Umbilical cord (tissue), 1 donor: ENCODE measurements at regions not wholly inside any gene's neighbourhood (a gene's known extent, or its start where the extent isn't known, plus 50 kb on each side); places are given as distances from the start of the nearest gene placed in this dataset.

ENCODE experiments used
- DNase-seq: peaks from one replicate; pipeline ENCODE4 v3.0.0-alpha.2; 2015; ENCODE audit warnings: low spot score

DNA sequence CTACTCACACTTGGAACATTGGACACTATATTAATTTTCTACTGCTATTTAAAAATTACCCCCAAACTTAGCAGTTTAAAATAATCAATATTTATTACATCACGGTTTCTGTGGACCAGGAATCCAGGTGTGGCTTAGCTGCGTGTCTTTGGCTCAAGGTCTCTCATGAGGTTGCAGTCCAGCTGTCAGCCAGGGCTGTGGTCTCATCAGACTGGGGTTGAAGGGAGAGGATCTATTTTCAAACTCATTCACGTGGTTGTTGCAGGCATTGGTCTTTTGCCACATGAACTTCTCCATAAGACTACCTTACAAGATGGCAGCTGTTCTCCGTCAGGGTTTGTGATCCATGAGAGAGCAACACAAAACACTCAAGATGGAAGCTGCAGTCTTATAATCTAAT is 343.0 kb downstream of the BCAT1 start:
- no peak for DNase-seq

DNA sequence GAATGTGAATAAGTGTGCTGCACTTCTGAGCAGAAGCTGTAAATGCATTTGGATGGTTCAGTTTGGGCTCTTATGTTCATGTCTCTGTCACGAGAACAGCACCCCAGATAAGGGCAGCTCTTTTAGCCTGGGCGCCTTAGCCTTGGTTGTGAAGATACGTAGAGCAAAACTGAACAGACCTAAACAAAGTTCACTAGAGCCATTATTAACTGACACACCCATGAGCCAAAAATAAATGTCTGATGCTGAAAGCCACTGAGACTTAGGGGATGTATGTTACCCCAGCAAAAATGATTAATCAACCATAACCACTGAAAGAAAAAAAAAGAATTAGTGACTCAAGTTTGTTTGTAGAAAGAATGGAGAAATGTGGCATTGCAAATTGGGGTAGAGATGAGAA is 343.4 kb downstream of the BCAT1 start:
- no peak for DNase-seq

GRCh38 chr12:24603371-24603770 is 345.5 kb downstream of the BCAT1 start:
- DNase-seq: no peak

DNA sequence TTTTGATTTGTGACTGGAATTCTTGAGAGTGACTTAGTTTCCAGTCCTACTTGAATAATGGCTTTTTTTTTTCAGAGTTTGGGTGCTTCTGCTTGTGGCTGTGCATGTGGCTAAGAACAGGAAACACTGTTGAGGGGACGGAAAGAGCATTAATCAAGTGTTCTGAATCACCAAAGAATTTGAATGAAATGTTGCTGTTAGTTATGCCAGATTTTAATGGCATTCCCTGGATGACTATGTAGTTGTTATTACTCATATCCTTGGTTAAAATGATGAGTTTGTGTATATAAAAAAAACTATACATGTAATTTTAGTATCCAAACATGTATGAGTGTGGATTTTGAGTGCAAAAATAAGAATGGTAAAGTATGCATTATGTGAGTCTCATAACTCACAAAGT is 347.9 kb downstream of the BCAT1 start:
- DNase-seq: peak; percentile 35

DNA sequence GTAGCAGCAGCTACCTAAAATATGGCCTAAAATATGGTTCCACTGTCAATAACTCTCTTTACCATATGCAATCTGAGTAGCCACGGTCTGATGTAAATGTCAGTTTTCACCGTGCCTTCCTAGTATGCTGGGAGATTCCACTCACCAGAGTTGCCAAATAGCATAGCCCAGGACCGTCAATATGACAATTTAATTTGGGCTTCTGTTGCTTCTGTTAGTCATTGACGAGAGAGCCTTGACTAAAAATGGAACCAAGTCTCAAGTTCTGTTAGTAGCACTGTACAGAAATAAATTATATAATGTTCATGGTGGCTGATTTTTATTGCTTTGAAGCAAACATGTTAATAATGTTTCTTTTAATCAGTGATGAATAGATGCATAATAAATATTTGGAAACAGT is 348.4 kb downstream of the BCAT1 start:
- DNase-seq: no peak

- DNase-seq: no peak
Measured at GRCh38 chr12:24599736-24600135, 349.2 kb downstream of the BCAT1 start.

GRCh38 chr12:24597580-24597979 is 351.3 kb downstream of the BCAT1 start:
- DNase-seq: no peak

- peak; percentile 34 for DNase-seq
Measured at GRCh38 chr12:24596768-24597388, 352.0 kb downstream of the BCAT1 start.

DNA sequence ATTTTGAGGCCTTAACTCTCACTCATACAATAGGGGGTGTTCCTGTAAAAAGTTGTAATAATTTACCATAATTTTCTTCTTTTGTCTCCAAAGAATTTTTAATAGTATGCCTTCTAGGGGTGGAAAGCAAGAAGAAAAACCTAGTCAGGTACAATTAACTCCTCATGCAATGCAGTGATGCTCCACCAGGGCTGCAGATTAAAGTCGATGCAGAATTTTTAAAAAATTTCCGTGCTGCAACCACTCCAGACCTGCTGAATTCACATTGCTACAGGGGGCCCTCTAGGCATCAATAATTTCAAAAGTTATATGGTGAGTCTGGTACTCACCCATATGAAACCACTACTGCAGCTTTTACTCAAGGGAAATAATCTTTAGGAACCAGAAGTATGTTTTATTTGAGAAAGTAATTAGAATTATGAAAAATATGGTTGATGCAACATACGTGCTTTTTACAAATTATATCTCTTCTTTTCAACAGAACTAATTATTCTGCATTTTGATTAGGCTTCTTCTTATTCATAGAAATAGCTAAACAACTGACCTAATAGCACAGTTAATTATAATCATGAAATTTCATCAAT is 353.2 kb downstream of the BCAT1 start:
- no peak for DNase-seq

DNA sequence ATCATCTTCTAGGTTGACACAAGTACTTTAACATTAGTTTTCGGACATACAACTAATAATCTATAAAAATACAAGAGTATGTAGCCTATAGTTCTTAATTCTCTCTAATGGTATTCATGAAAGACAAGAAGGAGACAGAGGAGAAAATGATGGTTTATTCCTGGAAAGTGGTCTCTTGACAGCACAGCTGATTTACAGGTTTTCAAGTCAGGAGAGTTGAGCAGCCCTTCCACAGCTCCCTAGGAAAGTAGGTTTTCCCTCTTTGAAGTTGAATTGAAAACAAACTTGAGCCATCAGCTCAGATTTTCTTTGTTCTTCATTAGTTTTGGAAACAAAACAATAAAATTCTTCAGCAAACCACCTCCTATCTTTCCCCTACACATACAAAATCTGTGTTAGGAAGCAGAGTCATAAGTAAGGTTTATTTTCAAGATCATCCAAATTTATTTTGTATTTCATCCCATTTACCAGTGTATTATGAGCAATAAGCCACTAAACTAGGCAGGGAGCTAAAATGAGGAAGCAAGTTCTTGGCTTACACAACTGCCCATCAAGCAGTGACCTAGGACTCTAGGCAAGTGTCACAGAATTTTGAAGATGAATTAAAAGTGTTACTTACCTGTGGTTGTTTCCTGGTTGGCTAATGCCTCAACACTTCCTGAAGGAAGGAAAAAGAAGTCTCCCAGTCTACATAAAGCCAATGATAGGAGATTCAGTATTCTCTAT is 357.0 kb downstream of the BCAT1 start:
- no peak for DNase-seq

- no peak for DNase-seq
Measured at GRCh38 chr12:24591079-24591626, 357.7 kb downstream of the BCAT1 start.

GRCh38 chr12:24586293-24586692 is 362.6 kb downstream of the BCAT1 start:
- DNase-seq: no peak

- DNase-seq: no peak
Measured at GRCh38 chr12:24584032-24584675, 364.7 kb downstream of the BCAT1 start.

- DNase-seq: no peak
Measured at GRCh38 chr12:24582954-24583601, 365.8 kb downstream of the BCAT1 start.

GRCh38 chr12:24574538-24574937 is 374.4 kb downstream of the BCAT1 start:
- no peak for DNase-seq

GRCh38 chr12:24573621-24574020 is 375.3 kb downstream of the BCAT1 start:
- no peak for DNase-seq

- no peak for DNase-seq
Measured at GRCh38 chr12:24565300-24565699, 383.6 kb downstream of the BCAT1 start.

DNA sequence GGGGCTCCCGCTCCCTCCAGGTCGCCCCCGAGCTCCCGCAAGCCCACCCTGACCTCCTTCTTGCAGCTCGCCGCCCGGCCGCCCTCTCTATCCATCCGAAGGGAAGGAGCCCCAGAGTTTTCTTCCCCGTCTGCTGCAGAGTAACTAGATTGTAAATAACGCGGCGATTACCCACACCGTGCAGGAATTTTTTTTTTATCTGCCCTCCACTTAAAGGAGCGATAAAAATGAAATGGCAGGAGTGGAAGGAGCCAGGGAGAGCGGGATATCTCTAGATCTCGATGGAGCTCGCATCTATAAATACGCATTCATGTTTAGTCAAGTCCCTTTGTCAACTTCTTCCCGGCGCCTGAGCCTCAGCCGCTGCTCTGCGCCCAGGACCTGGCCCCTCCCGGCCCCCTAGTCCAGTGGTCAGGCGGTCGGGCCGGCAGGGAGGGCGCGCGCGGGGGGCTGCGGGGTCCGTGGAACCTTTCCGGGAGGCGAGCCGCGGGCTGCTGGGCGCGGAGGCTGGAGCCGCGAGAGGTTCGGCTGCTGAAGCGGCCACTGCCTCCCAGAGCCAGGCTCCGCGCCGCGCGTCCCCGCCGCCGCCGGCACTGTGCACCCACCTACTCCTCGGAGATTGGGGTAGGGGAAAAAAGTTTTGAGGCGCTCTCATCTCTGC is 386.0 kb downstream of the BCAT1 start:
- DNase-seq: peak; percentile 73

GRCh38 chr12:24561882-24562770 is 386.8 kb downstream of the BCAT1 start:
- peak; percentile 82 for DNase-seq

GRCh38 chr12:24561411-24561871 is 387.5 kb downstream of the BCAT1 start:
- peak; percentile 83 for DNase-seq
